Fibroblast of skin of abdomen (primary cell): ENCODE measurements at regions not wholly inside any gene's neighbourhood (a gene's known extent, or its start where the extent isn't known, plus 50 kb on each side); places are given as distances from the start of the nearest gene placed in this dataset.
A peak's percentile ranks its signal among the peaks of the same experiment; 100 is the strongest.
"Not testable (repeated sequence)": the region's sequence is repeated elsewhere in the genome, so short reads cannot be mapped to it uniquely, and the experiment has no call there.

ENCODE experiments used
- DNase-seq: peaks from one replicate; pipeline ENCODE4 v3.0.0-alpha.2; 2013

DNA sequence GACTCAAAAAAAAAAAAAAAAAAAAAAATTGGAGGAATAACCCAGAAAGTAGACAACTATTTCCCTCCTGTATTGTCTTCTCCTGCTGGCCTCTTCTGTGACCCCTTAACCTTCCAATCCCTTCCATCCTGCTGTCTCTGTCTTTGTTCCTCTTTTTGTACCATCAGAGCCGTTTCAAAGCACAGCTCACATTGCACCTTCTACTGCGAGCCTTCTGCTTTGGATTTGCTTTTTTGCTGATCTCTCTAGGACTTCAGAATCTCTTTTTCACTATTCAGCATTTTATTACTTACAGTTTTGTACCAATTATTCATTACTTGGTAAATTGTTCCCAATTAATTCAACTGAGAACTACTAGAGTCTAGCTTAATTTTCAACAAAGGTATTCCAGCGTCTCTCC, 284.0 kb upstream of the TBL1XR1 start:
- DNase-seq: no peak

- DNase-seq: peak; percentile 53
Observed at GRCh38 chr3:177482048-177482691, 284.9 kb upstream of the TBL1XR1 start.

DNA sequence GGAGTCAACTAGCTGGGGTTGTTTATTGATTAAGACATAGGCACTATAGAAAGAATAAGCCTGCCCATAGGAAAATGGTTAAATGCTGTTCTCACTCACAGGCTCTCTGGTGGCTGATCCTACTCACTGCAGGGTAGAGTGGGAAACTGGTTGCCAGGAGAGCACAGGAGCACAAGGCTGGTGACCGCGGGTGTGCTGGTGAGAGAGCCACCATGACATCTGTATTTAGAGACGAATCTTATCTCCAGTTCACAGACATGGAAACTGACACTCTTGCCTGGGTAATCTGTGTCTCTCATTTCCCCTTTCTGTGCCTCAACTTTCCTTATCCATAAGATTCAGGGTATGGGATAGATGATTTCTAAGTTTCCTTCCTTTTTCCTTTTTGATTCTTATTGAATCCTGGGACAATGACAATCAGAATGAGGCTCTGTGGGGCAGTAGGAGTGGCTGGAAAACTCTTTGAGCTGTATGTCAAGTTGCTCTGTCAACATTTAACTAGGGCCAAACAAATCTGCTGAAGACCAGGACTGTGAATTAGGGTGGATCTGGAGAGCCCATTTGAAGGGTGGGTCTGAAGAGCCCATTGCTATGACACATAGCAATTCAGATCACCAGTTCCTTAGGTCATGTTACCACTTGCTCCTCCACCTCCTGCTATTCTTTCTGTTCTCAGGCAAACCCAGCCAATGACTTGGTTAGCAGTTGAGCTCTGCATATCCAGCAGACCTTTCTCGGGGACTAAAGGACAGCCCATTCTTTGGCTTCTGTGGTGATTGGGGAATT, 286.1 kb upstream of the TBL1XR1 start:
- DNase-seq: no peak

GRCh38 chr3:177484206-177484605, 286.9 kb upstream of the TBL1XR1 start:
- no peak for DNase-seq

- no peak for DNase-seq
Observed at GRCh38 chr3:177484926-177485325, 287.6 kb upstream of the TBL1XR1 start.

GRCh38 chr3:177487635-177488186, 290.4 kb upstream of the TBL1XR1 start:
- DNase-seq: no peak

- no peak for DNase-seq
Observed at GRCh38 chr3:177488740-177489139, 291.5 kb upstream of the TBL1XR1 start.

DNA sequence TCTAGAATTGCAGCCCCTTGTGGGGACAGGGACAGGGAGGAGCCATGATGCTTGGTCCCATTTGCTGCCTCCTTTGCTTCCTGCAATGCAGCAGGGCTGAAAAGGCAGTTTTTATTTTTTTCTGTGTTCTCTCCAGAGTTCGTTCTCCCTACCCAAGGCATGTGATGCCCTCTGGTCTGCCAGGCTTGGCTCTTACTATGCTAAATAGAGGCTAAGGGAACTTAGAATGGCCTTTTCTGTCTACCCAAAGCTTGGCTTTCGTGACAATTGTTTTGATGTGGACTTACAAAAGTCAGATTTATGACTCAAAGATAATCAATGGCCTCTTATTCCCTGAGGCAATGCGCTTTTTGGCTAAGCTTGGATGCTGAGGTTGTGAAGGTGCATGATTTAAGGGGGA, 293.3 kb upstream of the TBL1XR1 start:
- no peak for DNase-seq

- DNase-seq: peak; percentile 37
Observed at GRCh38 chr3:177491296-177492032, 294.2 kb upstream of the TBL1XR1 start.

GRCh38 chr3:177493091-177493490, 295.8 kb upstream of the TBL1XR1 start:
- DNase-seq: no peak

DNA sequence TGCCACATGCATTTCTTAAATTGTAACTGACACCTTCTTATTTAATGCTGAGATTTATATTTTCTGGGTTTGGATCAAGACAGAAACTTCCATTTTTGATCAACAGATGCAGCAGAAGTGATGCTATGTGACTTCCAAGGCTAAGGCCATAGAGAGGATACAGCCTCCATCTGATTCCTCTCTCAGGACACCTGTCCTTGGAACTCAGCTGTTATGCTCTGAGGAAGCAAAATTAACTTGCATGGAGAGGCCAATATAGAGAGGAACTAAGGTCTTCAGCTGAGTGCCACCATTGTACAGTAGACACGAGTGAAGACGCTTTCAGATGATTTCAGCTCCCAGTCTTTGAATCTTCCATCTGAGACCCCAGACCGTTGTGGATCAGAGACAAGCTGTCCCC, 296.9 kb upstream of the TBL1XR1 start:
- DNase-seq: no peak

DNA sequence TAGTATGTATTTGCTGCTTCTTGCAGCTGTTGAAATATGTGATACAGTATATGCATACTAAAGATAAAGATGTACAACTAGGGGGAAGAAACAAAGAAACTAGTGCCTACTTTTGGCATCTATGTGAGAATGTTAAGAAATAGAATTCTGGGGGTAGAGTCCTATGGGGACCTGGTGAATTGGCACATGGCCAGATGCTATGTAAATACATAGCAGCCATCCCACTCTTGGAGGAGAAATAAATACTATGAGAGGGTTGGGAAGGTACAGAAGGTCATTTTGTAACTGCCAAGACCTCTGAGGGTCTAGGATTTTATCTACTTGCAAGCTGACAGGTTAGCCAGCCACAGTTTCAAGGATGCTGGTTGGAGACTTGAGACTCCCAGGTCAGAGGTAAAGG, 298.3 kb upstream of the TBL1XR1 start:
- no peak for DNase-seq

DNA sequence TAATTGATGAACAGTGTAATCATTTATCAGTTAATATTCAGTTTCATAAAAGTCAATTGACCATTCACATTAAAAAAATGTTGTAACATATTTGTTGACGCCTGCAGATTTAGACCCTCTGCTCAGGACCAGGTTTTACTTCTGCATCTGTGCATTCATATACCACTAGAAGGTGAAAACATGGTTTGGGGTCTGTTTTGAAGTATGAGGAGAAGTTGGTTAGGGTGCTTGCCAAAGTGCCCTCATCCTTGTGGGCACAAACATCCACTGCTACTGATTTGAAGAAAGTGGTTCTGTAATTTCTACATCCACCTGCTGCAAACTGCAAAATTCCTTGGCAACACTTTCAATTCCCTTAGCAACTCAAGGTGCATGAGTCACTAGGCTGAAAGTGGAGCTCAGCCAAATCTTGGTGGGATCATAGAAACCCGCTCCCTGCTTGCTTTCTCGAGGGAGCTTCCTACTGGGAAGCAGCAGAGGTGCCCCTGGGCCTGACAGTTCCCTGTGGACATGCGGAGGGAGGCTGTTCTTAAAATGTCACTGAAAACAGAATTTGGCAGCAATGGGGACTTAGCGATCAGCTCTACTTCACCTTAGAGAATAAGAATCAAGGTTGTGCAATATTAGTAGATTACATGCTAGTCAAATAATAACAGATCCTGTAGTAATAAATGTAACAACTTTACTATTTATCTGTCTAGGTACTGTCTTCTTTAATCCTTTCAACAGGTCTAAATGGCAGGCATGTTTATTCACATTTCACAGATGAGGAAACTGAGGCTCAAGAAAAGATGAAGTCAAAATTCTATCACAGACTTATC, 301.0 kb upstream of the TBL1XR1 start:
- DNase-seq: peak; percentile 39

GRCh38 chr3:177499039-177499438, 301.8 kb upstream of the TBL1XR1 start:
- not testable (repeated sequence) for DNase-seq

DNA sequence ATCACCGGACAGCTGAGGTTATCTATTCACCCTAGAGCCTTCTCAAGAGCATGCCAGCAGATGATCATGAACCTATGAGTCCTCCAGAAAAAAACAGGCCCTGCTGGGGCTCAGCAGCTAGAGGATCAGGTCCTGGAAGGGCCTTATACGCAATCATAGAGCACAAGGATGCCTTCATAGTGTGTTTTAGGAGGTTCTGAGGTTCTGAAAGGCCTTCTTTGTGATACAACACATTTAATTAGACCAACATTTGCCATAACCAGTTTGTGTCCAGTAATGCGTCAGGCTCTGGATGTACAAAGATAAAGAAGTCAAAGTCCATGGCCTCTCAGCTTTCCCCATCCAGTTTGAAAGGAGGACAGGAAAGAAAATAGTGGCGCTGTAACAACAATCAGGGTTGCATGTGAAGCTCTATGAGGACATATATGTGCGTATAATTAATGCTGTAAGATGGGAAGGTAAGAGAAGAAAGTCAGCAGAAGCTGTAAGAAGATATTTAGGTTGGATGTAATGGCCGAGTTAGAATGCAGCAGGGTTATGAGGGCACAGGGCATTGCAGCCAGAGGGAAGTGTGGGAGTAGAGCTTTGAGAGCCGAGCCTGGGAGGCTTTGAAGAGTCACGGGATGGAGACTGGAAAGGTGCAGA, 302.6 kb upstream of the TBL1XR1 start:
- DNase-seq: no peak

DNA sequence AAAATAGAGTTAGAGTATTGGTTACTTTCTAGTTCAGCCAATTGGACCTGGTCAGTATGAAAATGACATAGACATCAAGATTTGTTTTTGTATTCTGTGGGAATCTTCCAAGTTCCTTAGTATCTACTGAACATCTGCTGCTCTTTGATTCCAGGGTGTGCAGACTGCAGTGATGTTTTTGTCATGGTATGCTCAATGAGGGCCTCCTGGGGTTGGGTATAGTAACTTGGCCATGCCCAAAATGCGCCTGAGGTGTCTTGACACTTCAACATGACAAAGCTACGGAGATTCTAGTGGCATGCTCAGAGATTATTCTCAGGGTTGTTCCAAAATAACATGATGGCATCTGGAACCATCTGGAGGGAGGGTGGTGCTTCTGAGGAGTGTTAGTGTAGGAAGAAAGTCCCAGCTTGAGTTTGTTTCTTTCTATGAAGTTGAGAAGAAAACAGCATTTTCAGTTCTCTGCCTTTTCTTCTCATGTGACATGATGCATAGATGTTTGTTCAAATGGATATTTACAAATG, 313.5 kb upstream of the TBL1XR1 start:
- no peak for DNase-seq

DNA sequence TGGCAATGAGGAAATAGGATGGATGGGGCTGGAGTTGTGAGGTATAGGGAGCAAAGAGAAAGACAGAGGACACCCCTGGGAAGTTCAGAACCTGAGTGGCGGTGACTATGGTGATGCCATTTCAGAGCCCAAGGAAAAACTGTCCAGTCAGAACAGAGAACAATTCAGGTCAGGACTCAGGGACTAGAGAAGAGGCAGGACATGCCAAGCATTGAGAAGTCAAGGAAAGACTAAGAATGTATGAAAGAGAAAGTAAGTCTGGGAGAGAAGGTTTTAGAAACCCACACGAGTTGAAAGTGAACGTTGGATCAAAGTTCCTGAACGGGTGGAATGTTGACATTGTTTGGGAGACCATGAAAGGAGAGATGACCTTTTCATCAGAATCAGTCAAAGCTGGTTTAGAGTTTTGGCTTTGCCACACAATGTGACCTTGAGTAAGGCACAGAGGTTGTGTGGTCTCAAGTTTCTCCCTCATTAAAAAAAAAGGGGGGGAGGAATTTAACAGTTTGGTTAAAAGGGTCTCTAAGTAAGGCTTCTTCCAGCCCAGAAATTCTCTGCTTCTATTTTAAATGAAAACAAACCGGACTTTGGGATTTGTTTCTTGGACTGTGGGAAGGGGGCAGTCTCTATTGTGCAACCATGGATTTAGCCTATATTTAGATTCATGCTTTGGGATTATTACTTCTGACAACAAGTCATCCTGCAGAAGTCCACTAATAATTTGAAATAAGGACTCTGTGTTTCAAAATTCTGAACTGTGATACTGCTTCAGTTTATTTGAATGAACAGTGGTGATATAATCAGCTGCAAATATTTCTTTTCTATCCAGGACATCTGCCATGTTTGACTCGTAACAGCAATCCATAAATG, 315.9 kb upstream of the TBL1XR1 start:
- no peak for DNase-seq

DNA sequence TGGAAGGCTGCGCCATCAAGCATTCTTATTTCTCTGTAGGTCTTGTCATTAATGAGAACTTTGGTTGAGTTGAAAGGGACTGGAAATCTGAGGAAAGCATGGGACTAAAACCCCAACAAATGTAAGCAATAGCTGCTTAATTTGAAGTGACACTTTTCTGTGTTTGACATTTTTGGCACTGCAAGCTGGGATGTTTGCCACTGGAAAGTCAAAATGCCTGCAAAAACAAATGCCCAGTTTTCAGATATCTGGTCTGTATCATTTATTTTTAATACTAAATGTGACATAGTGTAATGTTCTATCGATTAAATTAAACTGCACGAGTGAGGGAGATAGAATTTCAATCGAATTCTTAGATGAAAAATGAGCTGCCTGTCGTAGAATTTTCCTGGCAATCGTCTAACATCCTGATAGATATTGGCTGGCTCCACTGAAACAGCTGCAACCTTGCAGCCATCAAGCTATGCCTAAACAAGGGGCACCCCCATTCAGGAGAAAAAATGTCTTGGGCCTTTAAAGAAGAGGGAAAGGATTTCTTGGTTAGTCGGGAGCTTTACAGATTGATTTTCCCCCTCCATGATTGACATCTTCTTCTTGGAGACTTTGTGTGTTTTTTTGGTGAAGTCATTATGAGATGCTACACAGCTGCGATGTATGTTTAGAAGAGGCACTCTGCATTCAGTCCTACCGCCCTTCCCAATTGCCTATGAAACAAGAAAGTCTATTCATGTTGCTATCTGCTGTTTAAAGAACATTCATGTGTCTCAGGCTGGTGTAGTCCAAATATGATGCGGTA, 316.7 kb upstream of the TBL1XR1 start:
- DNase-seq: no peak

- no peak for DNase-seq
Observed at GRCh38 chr3:177514611-177515499, 317.6 kb upstream of the TBL1XR1 start.
